HG03045 (cell line): ENCODE measurements at regions not wholly inside any gene's neighbourhood (a gene's known extent, or its start where the extent isn't known, plus 50 kb on each side); places are given as distances from the start of the nearest gene placed in this dataset.
A peak's percentile ranks its signal among the peaks of the same experiment; 100 is the strongest.

Experiments
- ATAC-seq: cut with Tn5 transposase; IDR thresholded peaks from one replicate; pipeline ENCODE4 v1.9.1; 2021; ENCODE audit warnings: mild to moderate bottlenecking, moderate library complexity; ENCODE audit not compliant: unreplicated experiment

GRCh38 chr4:184879271-184879670 lies 53.5 kb upstream of the ACSL1 start:
- ATAC-seq, result no peak

DNA sequence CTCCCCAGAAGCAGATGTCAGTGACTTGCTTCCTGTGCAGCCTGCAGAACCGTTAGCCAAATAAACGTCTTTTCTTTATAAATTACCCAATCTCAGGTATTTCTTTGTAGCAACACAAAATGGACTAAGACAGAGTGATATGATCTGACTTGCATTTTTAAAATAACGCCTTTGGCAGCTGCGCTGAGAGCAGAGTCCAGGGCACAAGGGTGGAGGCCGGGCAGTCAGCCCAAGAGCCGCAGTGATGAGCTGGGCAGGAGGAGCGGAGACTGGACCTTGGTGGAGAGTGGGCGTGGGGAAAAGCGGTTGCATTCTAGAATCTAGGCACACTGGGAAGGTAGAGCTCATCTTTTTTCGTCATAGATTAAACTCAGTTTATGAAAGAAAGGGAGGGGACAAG lies 56.5 kb upstream of the ACSL1 start:
- ATAC-seq, result no peak

DNA sequence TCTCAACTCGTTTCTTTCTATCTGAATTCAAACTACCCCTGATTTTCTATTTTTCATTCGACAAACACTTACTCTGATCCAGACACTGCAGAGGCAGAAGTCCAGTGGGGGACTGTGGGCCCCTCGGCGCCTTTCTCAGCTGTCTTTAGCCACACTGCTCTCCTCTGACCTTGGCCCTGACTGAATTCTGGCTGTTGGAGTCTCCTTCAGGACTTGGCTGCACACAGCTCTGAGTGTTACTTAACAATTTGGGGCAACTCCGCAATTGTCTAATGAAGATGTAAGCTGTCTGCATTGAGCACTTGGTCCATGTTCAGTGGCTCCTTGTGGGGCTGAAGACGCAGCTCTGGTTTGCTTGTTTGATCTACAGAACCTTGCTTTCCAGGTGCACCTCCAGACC lies 57.3 kb upstream of the ACSL1 start:
- ATAC-seq, result no peak

- no peak for ATAC-seq
Measured at GRCh38 chr4:184884883-184885282, 59.1 kb upstream of the ACSL1 start.

GRCh38 chr4:184885602-184886001 lies 59.8 kb upstream of the ACSL1 start:
- ATAC-seq, result no peak

- ATAC-seq, result no peak
Measured at GRCh38 chr4:184887333-184887732, 61.6 kb upstream of the ACSL1 start.

DNA sequence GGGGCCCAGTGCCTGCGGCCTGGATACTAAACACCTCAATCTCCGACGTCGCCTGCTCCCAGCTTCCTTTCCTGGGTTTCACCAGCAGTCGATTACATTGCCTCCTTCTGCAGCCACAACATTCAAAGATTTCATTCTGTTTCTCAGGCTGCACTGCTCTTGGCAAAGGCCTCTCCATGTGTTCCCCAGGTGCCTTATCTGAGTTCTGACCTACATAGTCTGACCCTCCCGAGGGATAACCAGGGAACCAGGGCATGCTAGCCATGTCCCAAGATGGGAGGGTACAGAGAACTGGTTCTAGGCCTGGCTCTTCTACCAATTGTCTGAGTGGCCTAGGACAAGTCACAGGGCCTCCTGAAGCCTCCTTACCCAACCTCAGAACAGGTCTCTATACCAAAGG lies 62.2 kb upstream of the ACSL1 start:
- no peak for ATAC-seq

DNA sequence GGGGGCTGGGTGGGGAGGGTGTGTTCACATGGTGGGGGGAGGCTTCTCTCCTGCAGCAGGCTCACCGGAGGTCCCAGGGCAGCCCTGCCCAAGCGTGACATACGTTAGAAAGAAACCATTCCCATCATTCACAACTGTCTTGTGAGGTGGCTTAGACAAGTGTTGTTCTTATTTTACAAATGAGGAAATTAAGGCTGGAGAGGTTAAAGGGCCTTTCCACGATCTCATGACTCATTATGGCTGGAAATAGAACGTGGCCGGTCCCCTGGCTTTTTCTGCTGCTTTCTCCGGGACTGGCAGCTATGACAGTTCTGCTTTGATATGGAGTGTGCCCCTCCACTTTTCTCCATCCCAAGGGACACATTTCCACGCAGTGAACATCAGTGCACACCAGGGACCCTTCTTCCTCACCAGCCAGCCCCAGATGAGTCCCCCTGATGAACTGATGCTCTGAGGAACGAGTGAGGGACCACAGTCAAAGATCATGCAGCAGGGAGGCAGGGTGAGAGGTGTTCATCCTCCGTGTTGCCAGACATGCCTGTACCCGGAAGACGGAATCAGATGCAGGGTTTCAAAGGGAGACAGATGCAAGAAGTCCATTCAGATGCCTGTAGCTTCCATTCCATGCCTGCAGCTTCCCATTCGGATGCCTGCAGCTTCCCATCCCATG lies 64.0 kb upstream of the ACSL1 start:
- ATAC-seq, result no peak

DNA sequence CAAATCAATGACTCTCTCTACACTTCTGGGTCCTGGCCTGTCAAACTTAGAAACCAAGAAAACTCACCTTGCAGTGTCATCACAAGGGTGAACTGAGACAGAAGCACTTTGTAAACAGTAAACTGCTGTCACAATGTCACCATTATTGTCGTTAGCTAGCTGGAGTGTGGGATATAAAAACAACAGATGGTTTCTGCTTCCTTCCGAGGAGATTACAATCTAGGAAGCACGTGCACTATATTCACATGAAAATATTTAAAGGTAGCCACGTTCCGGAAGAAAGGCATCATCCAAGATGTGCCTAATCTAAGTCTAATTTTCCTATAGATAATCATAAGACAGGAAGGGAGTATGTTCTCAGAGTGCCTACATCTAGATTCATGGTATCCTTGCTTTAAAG lies 64.7 kb upstream of the ACSL1 start:
- no peak for ATAC-seq

- ATAC-seq, result no peak
Measured at GRCh38 chr4:184891816-184892397, 66.1 kb upstream of the ACSL1 start.

- ATAC-seq, result no peak
Measured at GRCh38 chr4:184892999-184893398, 67.2 kb upstream of the ACSL1 start.

DNA sequence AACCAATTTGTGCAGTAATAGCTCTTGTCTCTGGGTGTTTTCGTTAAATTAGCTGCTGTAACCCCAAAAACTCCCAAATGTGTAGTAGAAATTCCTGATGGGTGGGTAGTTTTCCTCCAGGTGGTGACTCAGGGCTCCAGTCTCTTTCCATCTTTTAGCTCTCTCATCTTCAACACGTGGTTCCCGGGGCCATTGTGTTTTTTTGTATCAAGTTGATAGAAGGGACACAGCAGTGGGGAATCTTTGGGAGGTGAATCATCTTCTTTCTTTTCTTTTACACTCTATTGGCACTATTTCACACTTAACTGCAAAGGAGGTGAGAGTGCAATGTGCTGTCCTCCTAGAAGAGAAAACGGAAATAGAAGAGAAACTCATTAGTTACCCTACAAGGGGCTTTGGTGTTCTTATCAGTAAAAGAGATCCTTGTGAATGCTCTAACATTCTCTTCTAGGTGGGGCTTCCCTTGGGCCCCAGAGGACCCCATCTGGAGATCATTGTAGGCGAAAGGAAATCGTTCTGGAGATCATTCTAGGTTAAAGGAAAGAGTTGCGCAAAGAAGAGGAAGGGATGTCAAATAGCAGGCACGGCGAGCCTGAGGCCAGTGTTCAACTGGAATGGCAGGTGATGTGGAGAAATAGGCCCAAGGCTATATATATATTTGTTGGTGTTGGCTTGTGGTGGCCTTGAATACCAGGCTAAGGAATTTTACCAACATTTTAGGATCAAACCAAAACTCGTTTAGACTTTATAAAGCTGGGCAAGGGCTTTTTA lies 68.2 kb upstream of the ACSL1 start:
- no peak for ATAC-seq

DNA sequence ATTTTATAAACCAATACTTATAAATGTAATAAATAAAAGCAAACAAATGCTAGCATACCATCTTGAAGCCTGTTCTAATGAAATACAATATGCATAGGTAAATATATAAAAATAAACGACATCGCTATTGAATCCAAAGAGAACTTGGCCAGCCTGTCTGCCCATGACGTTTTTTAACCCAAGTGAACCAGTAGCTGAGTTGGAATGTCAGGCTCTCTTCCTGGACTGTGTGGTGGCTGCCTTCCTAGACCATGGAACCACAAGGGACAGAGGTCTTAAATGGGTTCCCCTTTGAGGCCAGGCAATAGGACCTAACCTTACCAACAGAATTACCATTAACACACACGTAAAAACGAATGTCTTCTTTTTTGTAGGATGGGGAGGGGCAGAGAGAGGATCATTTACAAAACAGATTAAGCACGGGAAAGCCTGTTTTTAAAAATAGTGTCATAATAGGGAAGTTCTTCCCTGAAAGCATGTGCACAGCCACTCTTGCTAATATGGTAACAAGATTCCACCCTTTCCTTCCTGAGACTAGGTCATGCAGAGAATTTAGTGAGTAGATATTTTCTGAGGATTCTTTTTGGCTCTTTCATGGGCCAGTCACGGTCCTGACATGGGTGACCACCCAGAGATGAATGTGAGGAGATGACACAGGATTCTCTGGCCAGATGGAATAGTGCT lies 69.4 kb upstream of the ACSL1 start:
- ATAC-seq, result no peak

DNA sequence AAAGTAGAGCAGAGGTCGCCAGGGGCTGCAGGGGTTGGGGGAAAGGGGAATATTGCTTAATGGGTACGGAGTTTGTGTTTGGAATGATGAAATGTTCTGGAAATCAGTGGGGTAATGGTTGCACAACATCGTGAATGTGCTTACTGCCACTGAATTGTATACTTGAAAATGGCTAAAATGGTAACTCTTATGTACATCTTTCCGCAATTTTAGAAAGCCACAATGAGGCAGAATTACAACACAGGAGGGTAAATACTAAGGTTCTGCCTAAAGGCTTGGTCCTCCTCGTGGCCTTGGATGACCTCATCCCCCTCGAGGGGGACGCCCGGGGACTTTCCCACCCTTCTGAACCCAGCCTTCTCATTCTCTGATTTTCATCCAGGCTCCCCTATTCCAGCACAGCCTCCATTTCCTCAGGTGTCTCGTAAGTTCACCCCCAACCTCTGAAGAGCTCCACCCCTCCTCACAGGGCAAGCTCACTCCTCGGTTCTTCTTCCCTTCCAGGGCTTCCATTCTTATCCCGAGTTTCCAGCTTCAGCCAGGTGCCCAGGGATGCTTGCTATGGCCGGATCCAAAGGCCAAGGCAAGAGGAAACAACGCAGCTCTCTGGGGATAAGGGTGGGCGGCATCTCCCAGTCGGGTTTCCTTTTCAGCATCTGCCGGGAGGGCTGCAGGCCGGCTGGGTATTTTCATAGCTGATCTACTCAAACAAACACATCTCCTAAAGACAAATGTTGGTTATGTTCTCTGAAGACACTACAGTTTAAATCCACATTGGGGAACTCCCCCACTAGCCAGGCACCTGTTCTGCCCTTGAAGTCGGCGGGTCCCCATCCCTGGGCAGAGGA lies 71.3 kb upstream of the ACSL1 start:
- peak; percentile 67 for ATAC-seq

DNA sequence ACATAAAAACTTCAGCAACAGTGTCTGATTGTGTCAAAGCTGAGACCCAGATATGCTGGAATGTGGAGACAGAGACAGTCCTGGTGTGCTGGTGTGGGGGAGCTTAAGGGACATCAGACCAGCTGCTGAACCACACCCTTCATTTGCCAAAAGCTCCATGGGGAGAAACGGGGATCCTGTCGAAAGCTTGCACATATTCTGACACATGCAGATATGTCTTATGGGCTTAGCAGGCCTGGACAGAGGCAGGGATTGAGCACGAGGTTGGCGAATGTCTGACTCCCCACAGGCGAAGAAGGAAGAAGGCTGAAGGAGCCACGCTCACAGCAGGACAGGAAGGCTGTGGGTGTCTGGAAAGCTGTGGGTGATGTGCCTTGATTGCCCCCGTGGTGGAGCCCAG lies 72.1 kb upstream of the ACSL1 start:
- no peak for ATAC-seq

DNA sequence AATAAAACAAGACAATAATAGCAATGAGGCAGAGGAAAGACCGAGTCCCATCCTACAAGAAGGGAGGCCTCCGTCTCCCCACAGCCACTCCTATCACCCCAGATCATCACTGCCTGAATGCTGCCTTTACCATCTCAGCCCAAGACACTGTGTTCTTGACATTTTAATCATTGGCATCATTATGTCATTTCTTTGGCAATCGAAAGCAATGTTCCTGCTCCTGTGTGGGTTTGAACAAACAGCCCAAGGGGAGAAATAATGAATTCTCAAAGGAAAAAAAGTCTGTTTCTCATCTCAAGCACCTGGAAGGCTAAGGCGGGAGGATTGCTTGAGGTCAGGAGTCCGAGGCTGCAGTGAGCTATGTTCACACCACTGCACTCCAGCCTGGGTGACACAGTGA lies 73.0 kb upstream of the ACSL1 start:
- ATAC-seq, result no peak

- no peak for ATAC-seq
Measured at GRCh38 chr4:184899261-184900134, 73.7 kb upstream of the ACSL1 start.

GRCh38 chr4:184900184-184900583 lies 74.4 kb upstream of the ACSL1 start:
- ATAC-seq, result no peak

DNA sequence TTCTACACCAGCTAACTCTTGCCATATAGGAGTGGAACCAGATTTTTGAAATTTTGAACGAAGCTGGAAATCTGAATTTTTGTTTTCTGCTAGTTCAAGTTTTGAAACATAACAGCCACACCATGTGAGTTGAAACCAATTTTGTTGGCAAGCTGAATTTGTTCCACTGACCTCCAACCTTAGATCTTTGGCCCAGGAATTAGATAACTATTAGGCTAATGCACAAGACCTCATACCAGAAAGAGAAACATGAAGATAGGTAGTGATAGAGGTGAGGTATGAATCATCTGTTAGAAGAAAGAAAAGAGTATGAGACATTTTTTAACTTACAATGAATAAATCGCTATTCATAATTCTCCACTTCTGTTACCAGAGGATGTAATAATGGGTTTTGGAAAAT lies 76.8 kb upstream of the ACSL1 start:
- no peak for ATAC-seq
